Natural killer cell (primary cell): ENCODE measurements at regions not wholly inside any gene's neighbourhood (a gene's known extent, or its start where the extent isn't known, plus 50 kb on each side); places are given as distances from the start of the nearest gene placed in this dataset.

Experiments used
- ATAC-seq, 3 donors: fragments of 150-1000 bp in 2 of 3; fragments of 200-7000 bp in 1 of 3; cut with Tn5 transposase; 1 replicate in 1 of 3; 2 replicates in 2 of 3; pipeline ENCODE4 v1.10.0; 2021; ENCODE audit warnings: mild to moderate bottlenecking in 2 of 3, moderate library complexity in 2 of 3
- DNase-seq, 2 donors: peaks; one replicate each; pipeline versions ENCODE4 v3.0.0 to v3.0.0-alpha.2; 2013 to 2021; ENCODE audit warnings: mixed read lengths in 1 of 2
- H3K27ac ChIP-seq: one replicate; pipeline ENCODE4 v1.5.1; 2013; ENCODE audit warnings: mild to moderate bottlenecking, low read length
- H3K27me3 ChIP-seq: one replicate; pipeline ENCODE4 v1.6.1; 2013; ENCODE audit warnings: low read length; ENCODE audit not compliant: control insufficient read depth, insufficient read depth
- H3K36me3 ChIP-seq: one replicate; pipeline ENCODE4 v1.6.1; 2013; ENCODE audit warnings: low read length; ENCODE audit not compliant: control insufficient read depth, insufficient read depth
- H3K4me1 ChIP-seq: one replicate; pipeline ENCODE4 v1.6.1; 2013; ENCODE audit warnings: low read length; ENCODE audit not compliant: control insufficient read depth, insufficient read depth
- H3K4me3 ChIP-seq: one replicate; pipeline ENCODE4 v1.5.1; 2013; ENCODE audit warnings: low read length
- H3K9me3 ChIP-seq: one replicate; pipeline ENCODE4 v1.6.1; 2013; ENCODE audit warnings: low read length; ENCODE audit not compliant: control insufficient read depth, insufficient read depth
- H3K27ac Mint-ChIP-seq, 2 donors: one replicate each; pipeline ENCODE4 v1.8.0; 2022; ENCODE audit warnings: mild to moderate bottlenecking in 2 of 2, mixed read lengths in 2 of 2, moderate library complexity in 1 of 2
- H3K27me3 Mint-ChIP-seq, 2 donors: one replicate each; pipeline ENCODE4 v1.8.0; 2022; ENCODE audit warnings: low read depth in 2 of 2, mixed read lengths in 2 of 2
- H3K36me3 Mint-ChIP-seq: one replicate; pipeline ENCODE4 v1.8.0; 2022; ENCODE audit warnings: mixed read lengths
- H3K4me1 Mint-ChIP-seq, 2 donors: one replicate each; pipeline ENCODE4 v1.8.0; 2022; ENCODE audit warnings: mixed read lengths in 2 of 2
- H3K4me3 Mint-ChIP-seq: one replicate; pipeline ENCODE4 v1.8.0; 2022; ENCODE audit warnings: mild to moderate bottlenecking, moderate library complexity, mixed read lengths
- H3K9me3 Mint-ChIP-seq, 2 donors: one replicate each; pipeline ENCODE4 v1.8.0; 2022; ENCODE audit warnings: mixed read lengths in 2 of 2
- CTCF ChIP-seq: fragments of 200-600 bp; IDR thresholded peaks from one replicate; pipeline ENCODE4 v1.8.0; 2022; ENCODE audit warnings: antibody characterized with exemption
- WGBS: methylation state at CpG from one replicate; pipeline ENCODE4 v1.1.7; 2013; ENCODE audit warnings: missing lambda C conversion rate; ENCODE audit not compliant: insufficient coverage; 5-methylcytosine and 5-hydroxymethylcytosine counted together
- intact Hi-C: fragments of 100-400 bp; cut with micrococcal nuclease; formaldehyde crosslinking; loops from one replicate; pipeline ENCODE4 v1.14.2; 2022

DNA sequence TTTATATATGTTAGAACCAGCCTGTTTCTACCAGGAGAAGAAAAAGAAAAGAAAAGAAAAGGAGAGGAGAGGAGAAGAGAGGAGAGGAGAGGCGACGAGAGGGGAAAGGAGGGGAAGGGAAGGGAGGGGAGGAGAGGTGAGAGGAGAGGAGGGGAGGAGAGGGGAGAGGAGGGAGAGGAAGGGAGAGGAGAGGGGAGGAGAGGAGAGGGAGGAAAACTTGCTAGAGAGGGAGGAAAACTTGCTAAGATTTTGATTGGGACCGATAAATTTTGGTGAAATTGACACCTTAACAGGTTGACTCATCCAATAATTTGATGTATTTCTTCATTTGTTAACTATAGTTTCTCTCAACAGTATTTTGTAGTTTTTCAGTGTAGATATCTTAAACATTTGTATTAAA, 164.0 kb upstream of the SYT1 start:
- Mint-ChIP-seq H3K27ac (no peak overlapping the region), H3K36me3 (no peaks in the 10 kb centered on the region), H3K4me3 (no peak overlapping the region), H3K27me3 (no peaks in the 10 kb centered on the region), H3K9me3 (peaks cover 9 to 11% of the 10 kb centered on the region in 2 donors), H3K4me1 (no peaks in the 10 kb centered on the region)
- no peak for ATAC-seq
- WGBS = 92% methylated on average over 3 of the region's 3 CpGs
- no peaks in the 10 kb centered on the region for H3K36me3 ChIP-seq
- no peak for DNase-seq
- H3K27ac ChIP-seq = no peak overlapping the region
- H3K4me3 ChIP-seq = no peak overlapping the region
- no peaks in the 10 kb centered on the region for H3K4me1 ChIP-seq
- intact Hi-C loops = no loop called here
- TF ChIP-seq CTCF = no peak
- no peaks in the 10 kb centered on the region for H3K27me3 ChIP-seq
- peaks cover 2% of the 10 kb centered on the region for H3K9me3 ChIP-seq

- peaks cover 2% of the 10 kb centered on the region for H3K9me3 ChIP-seq
- ATAC-seq = no peak
Measured at GRCh38 chr12:78703820-78704525, 160.6 kb upstream of the SYT1 start.

GRCh38 chr12:78711954-78712353, 152.6 kb upstream of the SYT1 start:
- Histone ChIP-seq H3K27me3 (no peaks in the 10 kb centered on the region), H3K4me1 (no peaks in the 10 kb centered on the region), H3K9me3 (no peaks in the 10 kb centered on the region), H3K36me3 (no peaks in the 10 kb centered on the region), H3K27ac (no peak overlapping the region), H3K4me3 (no peak overlapping the region)
- no peaks in the 10 kb centered on the region for H3K36me3 Mint-ChIP-seq
- H3K4me1 Mint-ChIP-seq = no peaks in the 10 kb centered on the region
- ATAC-seq (no peak), DNase-seq (no peak)
- peaks cover 6 to 20% of the 10 kb centered on the region in 2 donors for H3K9me3 Mint-ChIP-seq
- TF ChIP-seq CTCF = no peak
- no peak overlapping the region for H3K4me3 Mint-ChIP-seq
- intact Hi-C loops = no loop called here
- no peaks in the 10 kb centered on the region for H3K27me3 Mint-ChIP-seq
- H3K27ac Mint-ChIP-seq = no peak overlapping the region
- WGBS = 85% methylated on average over 4 of the region's 4 CpGs

More at GRCh38 chr12:78703820-78704525, 160.6 kb upstream of the SYT1 start:
- H3K4me3 ChIP-seq = no peak overlapping the region
- 78% methylated on average over 2 of the region's 3 CpGs for WGBS
- no peak overlapping the region for H3K27ac ChIP-seq
- TF ChIP-seq CTCF = no peak
- no peaks in the 10 kb centered on the region for H3K27me3 ChIP-seq
- H3K27me3 Mint-ChIP-seq = no peaks in the 10 kb centered on the region
- no peaks in the 10 kb centered on the region for H3K36me3 ChIP-seq
- DNase-seq = no peak
- no peak overlapping the region for H3K27ac Mint-ChIP-seq
- no peaks in the 10 kb centered on the region for H3K4me1 Mint-ChIP-seq
- no peak overlapping the region for H3K4me3 Mint-ChIP-seq
- H3K36me3 Mint-ChIP-seq = peaks cover 4% of the 10 kb centered on the region
- H3K9me3 Mint-ChIP-seq = peaks cover 17% of the 10 kb centered on the region in 2 donors
- H3K4me1 ChIP-seq = no peaks in the 10 kb centered on the region
- intact Hi-C loops = no loop called here
